ENCODE measurements at regions not wholly inside any gene's neighbourhood (a gene's known extent, or its start where the extent isn't known, plus 50 kb on each side); places are given as distances from the start of the nearest gene placed in this dataset.
"Not testable (repeated sequence)": the region's sequence is repeated elsewhere in the genome, so short reads cannot be mapped to it uniquely, and the experiment has no call there.

- DNase-seq (ENCODE audit: low read depth) = no peak
Measured at GRCh38 chr4:66837279-66837922, 707.9 kb downstream of the CENPC start.

DNA sequence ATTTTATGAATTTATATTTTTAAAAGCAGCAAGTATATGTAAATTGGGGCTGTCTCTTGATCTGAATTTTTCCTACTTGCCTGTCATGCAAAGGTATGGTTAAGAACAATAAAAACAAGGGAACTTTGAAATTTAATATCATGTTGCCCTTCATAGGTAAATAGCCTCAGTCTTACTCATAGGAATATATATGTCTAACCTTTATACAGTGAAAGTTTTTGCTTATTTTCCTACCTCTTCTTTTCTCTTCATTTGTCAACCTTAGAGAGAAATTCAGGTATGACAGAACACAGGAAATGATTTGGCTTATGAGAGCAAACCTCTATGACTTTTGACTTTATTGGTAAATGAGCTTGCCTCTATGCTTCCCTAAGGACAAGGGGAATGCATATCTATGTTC is 716.0 kb downstream of the CENPC start:
- DNase-seq (ENCODE audit: low read depth) = no peak

DNA sequence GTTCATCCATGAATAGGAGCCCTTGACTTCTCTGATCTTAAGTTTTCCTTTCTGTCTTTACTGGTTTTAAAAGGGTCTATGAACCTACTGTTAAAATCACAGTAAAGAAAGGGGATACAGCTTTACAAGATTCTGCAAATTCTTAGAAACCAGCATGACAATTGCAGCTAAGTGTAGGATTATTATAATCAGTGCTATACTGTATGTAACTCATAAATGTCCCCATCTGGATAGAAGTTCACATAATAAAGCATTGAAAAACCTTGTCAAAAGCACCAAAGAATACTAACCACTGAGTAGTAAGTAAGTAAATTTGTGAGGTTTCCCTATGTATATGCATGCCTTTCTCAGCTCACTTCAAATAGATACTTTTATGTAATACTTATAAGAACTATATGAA is 724.6 kb downstream of the CENPC start:
- DNase-seq (ENCODE audit: low read depth) = no peak

GRCh38 chr4:66814277-66814676 is 731.0 kb downstream of the CENPC start:
- DNase-seq (ENCODE audit: low read depth) = no peak

GRCh38 chr4:66805582-66805981 is 739.7 kb downstream of the CENPC start:
- DNase-seq (ENCODE audit: low read depth) = no peak

DNA sequence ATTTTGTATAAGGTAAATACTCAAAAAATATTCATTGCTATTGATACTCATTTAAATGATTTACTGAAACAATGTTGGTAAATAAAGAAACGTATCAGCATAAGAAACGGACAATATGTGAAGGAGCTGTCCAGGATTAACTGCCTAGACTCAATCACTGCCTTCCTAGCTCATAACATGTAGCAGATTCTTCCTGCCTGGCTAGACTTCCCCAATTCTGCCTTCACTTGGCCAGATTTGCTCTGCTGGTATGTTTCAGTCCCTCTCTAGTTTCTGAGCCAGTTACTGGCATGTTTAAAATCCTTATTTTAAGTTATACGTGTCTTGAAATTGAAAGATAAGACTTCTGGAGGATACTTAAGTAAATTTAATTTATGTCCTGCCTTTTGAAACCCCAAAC is 740.3 kb downstream of the CENPC start:
- DNase-seq (ENCODE audit: low read depth) = no peak

- DNase-seq (ENCODE audit: low read depth) = no peak
Measured at GRCh38 chr4:66797608-66798007, 747.7 kb downstream of the CENPC start.

- no peak for DNase-seq (ENCODE audit: low read depth)
Measured at GRCh38 chr4:66795724-66796123, 749.6 kb downstream of the CENPC start.

GRCh38 chr4:66794390-66795034 is 750.8 kb downstream of the CENPC start:
- no peak for DNase-seq (ENCODE audit: low read depth)

DNA sequence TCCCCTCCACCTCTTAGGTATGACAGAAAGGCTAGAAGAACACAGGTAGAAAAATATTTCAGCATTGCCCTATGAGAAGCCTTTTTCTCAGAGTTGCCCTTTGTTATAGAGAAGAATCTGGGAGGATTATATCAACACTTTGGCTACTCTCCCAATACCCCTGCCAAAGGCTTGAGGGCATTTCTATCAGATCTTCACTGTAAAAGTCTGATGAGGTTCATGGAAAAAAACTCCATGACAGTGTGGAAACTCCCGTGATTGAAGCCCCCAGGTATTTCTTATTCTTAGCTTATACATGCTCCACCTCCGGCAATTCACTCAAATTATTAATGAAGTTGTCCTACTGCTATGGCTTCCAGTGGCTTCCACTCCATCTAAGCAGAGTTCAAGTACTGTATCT is 753.6 kb downstream of the CENPC start:
- DNase-seq (ENCODE audit: low read depth) = no peak

- no peak for DNase-seq (ENCODE audit: low read depth)
Measured at GRCh38 chr4:66785479-66785878, 759.8 kb downstream of the CENPC start.

- not testable (repeated sequence) for DNase-seq (ENCODE audit: low read depth)
Measured at GRCh38 chr4:66782751-66783150, 762.6 kb downstream of the CENPC start.

- no peak for DNase-seq (ENCODE audit: low read depth)
Measured at GRCh38 chr4:66777097-66777496, 768.2 kb downstream of the CENPC start.

- no peak for DNase-seq (ENCODE audit: low read depth)
Measured at GRCh38 chr4:66769441-66769840, 775.9 kb downstream of the CENPC start.

- DNase-seq (ENCODE audit: low read depth) = no peak
Measured at GRCh38 chr4:66767442-66767841, 777.9 kb downstream of the CENPC start.

DNA sequence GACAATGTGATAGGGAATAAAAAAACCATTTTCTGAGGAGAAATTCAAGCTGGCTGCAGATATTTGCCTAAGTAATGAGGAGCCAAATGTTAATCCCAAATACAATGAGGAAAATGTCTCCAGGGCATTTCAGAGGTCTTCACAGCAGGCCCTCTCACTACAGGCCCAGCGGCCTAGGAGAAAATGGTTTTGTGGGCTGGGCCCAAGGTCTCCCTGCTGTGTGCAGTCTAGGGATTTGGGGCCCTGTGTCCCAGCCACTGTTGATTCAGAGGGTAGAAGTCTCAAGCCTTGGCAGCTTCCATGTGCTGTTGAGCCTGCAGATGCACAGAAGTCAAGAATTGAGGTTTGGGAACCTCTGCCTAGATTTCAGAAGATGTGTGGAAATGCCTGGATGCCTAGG is 778.7 kb downstream of the CENPC start:
- DNase-seq (ENCODE audit: low read depth) = no peak

DNA sequence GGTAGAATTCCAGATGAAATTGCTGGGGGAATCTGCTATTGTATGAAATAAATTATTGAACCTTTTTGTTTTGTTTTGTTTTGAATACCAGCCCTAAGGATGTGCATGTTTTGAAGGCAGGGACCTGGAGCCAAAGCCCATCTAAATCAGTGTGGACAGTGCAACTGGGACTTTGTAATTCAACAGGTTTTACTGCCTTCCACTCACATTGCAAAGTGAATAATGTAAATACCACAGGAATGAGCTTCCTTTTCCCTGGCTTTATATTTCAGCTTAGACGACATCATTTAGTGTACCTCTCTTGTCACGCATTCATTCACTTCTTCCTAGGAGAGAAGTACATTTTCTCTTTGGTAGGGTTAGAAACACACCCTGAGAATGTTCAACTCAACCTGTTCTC is 795.0 kb downstream of the CENPC start:
- no peak for DNase-seq (ENCODE audit: low read depth)

DNA sequence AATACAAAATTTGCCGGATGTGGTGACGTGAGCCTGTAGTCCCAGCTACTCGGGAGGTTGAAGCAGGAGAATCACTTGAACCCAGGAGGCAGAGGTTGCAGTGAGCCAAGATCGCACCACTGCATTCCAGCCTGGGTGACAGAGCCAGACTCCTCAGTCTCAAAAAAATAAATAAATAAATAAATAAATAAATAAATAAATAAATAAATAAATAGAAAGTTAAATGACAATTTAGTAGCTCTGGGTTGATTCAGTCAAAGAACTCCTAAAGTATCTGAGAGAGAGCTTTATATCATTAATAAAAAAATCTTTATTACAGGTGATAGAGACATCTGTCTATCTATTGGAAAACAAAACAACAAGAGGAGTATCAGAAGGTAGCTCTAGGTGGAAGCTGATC is 798.4 kb downstream of the CENPC start:
- not testable (repeated sequence) for DNase-seq (ENCODE audit: low read depth)

DNA sequence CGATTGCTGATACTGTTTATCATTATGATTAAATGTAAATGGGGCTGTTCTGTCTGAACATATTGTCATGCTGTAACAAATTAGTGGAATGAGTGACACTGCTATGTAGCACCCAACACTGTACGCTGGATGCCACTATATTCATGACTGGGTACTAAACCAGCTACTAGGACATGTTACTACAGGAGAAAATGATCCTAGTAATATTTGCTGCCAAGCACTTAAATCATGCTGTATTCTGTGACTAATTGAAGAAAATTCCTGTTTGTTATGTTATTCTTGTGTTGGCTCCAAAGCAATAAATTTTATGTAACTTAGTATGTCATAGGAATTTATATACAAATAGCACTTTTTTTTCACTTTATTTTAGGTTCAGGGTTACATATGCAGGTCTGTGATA is 804.2 kb downstream of the CENPC start:
- DNase-seq (ENCODE audit: low read depth) = no peak

- no peak for DNase-seq (ENCODE audit: low read depth)
Measured at GRCh38 chr4:66736606-66737005, 808.7 kb downstream of the CENPC start.

DNA sequence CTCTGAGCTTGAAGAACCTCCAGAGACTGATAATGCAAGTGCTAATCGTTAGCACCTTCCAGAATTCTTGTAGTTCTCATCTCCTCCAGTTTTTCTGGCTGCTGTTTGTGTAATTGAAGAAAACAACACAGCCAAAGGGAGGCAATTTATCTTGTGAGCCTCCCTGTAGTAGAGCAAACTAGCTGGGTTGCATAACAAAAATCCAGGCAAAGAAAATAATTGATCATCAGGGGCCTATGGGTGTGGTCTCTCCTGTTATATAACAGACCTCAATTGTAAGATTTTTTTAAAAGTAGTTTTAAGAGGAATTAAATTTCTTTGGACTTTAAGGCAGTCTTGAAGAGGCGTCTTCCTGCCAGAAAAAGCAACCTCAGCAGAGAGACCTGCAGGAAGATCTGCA is 817.0 kb downstream of the CENPC start:
- no peak for DNase-seq (ENCODE audit: low read depth)

- not testable (repeated sequence) for DNase-seq (ENCODE audit: low read depth)
Measured at GRCh38 chr4:66712301-66712921, 832.9 kb downstream of the CENPC start.

DNA sequence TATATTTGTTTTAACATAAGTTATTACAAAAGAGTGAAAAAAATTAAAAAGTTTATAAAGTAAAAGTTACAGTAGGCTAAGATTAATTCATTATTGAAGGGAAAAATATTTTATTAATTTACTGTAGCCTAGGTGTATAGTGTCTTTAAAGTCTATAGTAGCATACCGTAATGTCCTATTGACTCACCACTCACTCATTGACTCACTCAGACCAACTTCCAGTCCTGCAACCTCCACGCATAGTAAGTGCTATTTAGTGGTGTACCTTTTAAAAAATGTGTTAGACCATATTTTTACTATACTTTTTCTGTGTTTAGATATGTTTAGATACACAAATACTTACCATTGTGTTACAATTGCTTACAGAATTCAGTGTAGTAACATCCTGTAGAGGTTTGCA is 841.1 kb downstream of the CENPC start:
- DNase-seq (ENCODE audit: low read depth) = no peak

DNA sequence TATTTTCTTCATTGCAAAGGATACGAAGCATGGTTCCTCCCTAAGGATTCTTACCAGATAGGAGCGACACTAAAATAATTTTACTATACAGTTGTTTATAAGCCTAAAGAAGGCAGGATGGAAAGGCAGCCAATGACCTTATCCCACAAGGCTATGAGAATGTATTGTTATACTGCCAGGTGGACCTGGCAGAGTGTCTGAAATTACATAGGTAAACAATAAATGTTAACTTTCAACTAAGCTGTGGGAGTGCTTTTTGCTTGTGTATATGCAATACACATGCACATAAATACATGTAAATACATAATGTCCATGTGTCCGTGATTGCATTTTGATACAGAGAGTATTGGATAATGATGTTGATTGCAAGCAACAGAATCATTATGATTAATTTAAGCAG is 850.6 kb downstream of the CENPC start:
- DNase-seq (ENCODE audit: low read depth) = no peak
